Neural cell (in vitro differentiated cells): ENCODE measurements at regions not wholly inside any gene's neighbourhood (a gene's known extent, or its start where the extent isn't known, plus 50 kb on each side); places are given as distances from the start of the nearest gene placed in this dataset.

Source experiments
- H2AFZ ChIP-seq: fragments of 200-600, 300-800 bp; sonication (generic), shearing (Covaris generic); 2 replicates; pipeline ENCODE4 v1.6.0; 2014; ENCODE audit warnings: low read depth, mild to moderate bottlenecking, antibody characterized with exemption, low read length, moderate library complexity
- H3F3A ChIP-seq: fragments of 200-600 bp; shearing (Covaris generic); 2 replicates; pipeline ENCODE4 v1.6.1; 2016; ENCODE audit warnings: mild to moderate bottlenecking, moderate library complexity, mixed read lengths, antibody characterized with exemption, low read length; ENCODE audit not compliant: insufficient read depth, poor library complexity, severe bottlenecking
- H3K27ac ChIP-seq: fragments of 200-600, 300-800 bp; sonication (generic), shearing (Covaris generic); 2 replicates; pipeline ENCODE4 v1.5.1; 2014; ENCODE audit warnings: mild to moderate bottlenecking, low read length, moderate library complexity
- H3K27me3 ChIP-seq: fragments of 300-800, 200-600 bp; sonication (generic), shearing (Covaris generic); 2 replicates; pipeline ENCODE4 v1.6.0; 2014; ENCODE audit warnings: mild to moderate bottlenecking, low read depth, low read length, moderate library complexity; ENCODE audit not compliant: insufficient read depth
- H3K36me3 ChIP-seq: fragments of 300-800, 200-600 bp; sonication (generic), shearing (Covaris generic); 2 replicates; pipeline ENCODE4 v1.5.1; 2014; ENCODE audit warnings: mild to moderate bottlenecking, antibody characterized with exemption, low read length, moderate library complexity; ENCODE audit not compliant: insufficient read depth
- H3K4me2 ChIP-seq: fragments of 300-800, 200-600 bp; sonication (generic), shearing (Covaris generic); 2 replicates; pipeline ENCODE4 v1.6.0; 2014; ENCODE audit warnings: mild to moderate bottlenecking, low read length
- H3K4me3 ChIP-seq: fragments of 300-800, 200-600 bp; sonication (generic), shearing (Covaris generic); 2 replicates; pipeline ENCODE4 v1.5.1; 2014; ENCODE audit warnings: mild to moderate bottlenecking, low read length, moderate library complexity
- H3K79me2 ChIP-seq: fragments of 200-600 bp; shearing (Covaris generic); replicated peaks from 2 replicates; pipeline ENCODE4 v1.6.0; 2014; ENCODE audit warnings: mild to moderate bottlenecking, low read length, moderate library complexity; ENCODE audit not compliant: insufficient read depth
- H3K9ac ChIP-seq: fragments of 300-800, 200-600 bp; sonication (generic), shearing (Covaris generic); 2 replicates; pipeline ENCODE4 v1.6.1; 2016; ENCODE audit warnings: mild to moderate bottlenecking, low read length, mixed read lengths
- H3K9me2 ChIP-seq: fragments of 200-600 bp; shearing (Covaris generic); 2 replicates; pipeline ENCODE4 v1.6.1; 2016; ENCODE audit warnings: mild to moderate bottlenecking, low read length, mixed read lengths; ENCODE audit not compliant: insufficient read depth
- H3K9me3 ChIP-seq: fragments of 200-600, 300-800 bp; sonication (generic), shearing (Covaris generic); 2 replicates; pipeline ENCODE4 v1.6.1; 2016; ENCODE audit warnings: mild to moderate bottlenecking, mixed run types, low read length, moderate library complexity, mixed read lengths
- H4K20me1 ChIP-seq: fragments of 200-600 bp; shearing (Covaris generic); 2 replicates; pipeline ENCODE4 v1.6.1; 2016; ENCODE audit warnings: mild to moderate bottlenecking, mixed run types; ENCODE audit not compliant: insufficient read depth
- EP300 ChIP-seq: fragments of 450-650 bp; conservative IDR thresholded peaks from 2 replicates; pipeline ENCODE4 v1.6.1; 2014; ENCODE audit warnings: antibody characterized with exemption, mild to moderate bottlenecking, moderate library complexity; ENCODE audit not compliant: poor library complexity, severe bottlenecking
- EZH2 ChIP-seq: fragments of 200-600, 300-800 bp; shearing (Covaris generic), sonication (generic); IDR thresholded peaks from 2 replicates; pipeline ENCODE4 v1.6.1; 2014; ENCODE audit warnings: antibody characterized with exemption, low read length, borderline replicate concordance, mild to moderate bottlenecking; ENCODE audit not compliant: insufficient read depth, poor library complexity, severe bottlenecking
- MXI1 ChIP-seq: fragments of 450-650 bp; conservative IDR thresholded peaks from 2 replicates; pipeline ENCODE4 v1.6.1; 2014; ENCODE audit warnings: antibody characterized with exemption, mild to moderate bottlenecking; ENCODE audit not compliant: poor library complexity, severe bottlenecking
- POLR2AphosphoS5 ChIP-seq: IDR thresholded peaks from 2 replicates; pipeline ENCODE4 v1.6.1; 2012
- RAD21 ChIP-seq: fragments of 450-650 bp; conservative IDR thresholded peaks from 2 replicates; pipeline ENCODE4 v1.6.1; 2014; ENCODE audit warnings: antibody characterized with exemption, mild to moderate bottlenecking, moderate library complexity
- SMC3 ChIP-seq: fragments of 450-650 bp; conservative IDR thresholded peaks from 2 replicates; pipeline ENCODE4 v1.6.1; 2014; ENCODE audit warnings: antibody characterized with exemption, mild to moderate bottlenecking, moderate library complexity; ENCODE audit not compliant: poor library complexity
- TAF1 ChIP-seq: IDR thresholded peaks from 2 replicates; pipeline ENCODE4 v1.6.1; 2012; ENCODE audit warnings: low read depth
- TF ChIP-seq, protein P1 (sequence below): IDR thresholded peaks from 2 replicates; pipeline ENCODE4 v1.6.1; 2012; ENCODE audit warnings: borderline replicate concordance
- TF ChIP-seq, protein P2 (sequence below): fragments of 450-650 bp; IDR thresholded peaks from 2 replicates; pipeline ENCODE4 v1.5.1; 2014; ENCODE audit warnings: antibody characterized with exemption, mild to moderate bottlenecking, moderate library complexity; ENCODE audit not compliant: poor library complexity, severe bottlenecking

- no peaks in the 10 kb centered on the region for H3K27me3 ChIP-seq
- H3K27ac ChIP-seq, result no peak overlapping the region
- TF ChIP-seq, protein P1, sequence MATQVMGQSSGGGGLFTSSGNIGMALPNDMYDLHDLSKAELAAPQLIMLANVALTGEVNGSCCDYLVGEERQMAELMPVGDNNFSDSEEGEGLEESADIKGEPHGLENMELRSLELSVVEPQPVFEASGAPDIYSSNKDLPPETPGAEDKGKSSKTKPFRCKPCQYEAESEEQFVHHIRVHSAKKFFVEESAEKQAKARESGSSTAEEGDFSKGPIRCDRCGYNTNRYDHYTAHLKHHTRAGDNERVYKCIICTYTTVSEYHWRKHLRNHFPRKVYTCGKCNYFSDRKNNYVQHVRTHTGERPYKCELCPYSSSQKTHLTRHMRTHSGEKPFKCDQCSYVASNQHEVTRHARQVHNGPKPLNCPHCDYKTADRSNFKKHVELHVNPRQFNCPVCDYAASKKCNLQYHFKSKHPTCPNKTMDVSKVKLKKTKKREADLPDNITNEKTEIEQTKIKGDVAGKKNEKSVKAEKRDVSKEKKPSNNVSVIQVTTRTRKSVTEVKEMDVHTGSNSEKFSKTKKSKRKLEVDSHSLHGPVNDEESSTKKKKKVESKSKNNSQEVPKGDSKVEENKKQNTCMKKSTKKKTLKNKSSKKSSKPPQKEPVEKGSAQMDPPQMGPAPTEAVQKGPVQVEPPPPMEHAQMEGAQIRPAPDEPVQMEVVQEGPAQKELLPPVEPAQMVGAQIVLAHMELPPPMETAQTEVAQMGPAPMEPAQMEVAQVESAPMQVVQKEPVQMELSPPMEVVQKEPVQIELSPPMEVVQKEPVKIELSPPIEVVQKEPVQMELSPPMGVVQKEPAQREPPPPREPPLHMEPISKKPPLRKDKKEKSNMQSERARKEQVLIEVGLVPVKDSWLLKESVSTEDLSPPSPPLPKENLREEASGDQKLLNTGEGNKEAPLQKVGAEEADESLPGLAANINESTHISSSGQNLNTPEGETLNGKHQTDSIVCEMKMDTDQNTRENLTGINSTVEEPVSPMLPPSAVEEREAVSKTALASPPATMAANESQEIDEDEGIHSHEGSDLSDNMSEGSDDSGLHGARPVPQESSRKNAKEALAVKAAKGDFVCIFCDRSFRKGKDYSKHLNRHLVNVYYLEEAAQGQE, result no peak
- no peak for TF ChIP-seq POLR2AphosphoS5
- no peak for TF ChIP-seq EZH2
- TF ChIP-seq, protein P2, sequence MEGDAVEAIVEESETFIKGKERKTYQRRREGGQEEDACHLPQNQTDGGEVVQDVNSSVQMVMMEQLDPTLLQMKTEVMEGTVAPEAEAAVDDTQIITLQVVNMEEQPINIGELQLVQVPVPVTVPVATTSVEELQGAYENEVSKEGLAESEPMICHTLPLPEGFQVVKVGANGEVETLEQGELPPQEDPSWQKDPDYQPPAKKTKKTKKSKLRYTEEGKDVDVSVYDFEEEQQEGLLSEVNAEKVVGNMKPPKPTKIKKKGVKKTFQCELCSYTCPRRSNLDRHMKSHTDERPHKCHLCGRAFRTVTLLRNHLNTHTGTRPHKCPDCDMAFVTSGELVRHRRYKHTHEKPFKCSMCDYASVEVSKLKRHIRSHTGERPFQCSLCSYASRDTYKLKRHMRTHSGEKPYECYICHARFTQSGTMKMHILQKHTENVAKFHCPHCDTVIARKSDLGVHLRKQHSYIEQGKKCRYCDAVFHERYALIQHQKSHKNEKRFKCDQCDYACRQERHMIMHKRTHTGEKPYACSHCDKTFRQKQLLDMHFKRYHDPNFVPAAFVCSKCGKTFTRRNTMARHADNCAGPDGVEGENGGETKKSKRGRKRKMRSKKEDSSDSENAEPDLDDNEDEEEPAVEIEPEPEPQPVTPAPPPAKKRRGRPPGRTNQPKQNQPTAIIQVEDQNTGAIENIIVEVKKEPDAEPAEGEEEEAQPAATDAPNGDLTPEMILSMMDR, result no peak
- no peak for TF ChIP-seq TAF1
- H3F3A ChIP-seq, result no peaks in the 10 kb centered on the region
- no peak overlapping the region for H3K9ac ChIP-seq
- H4K20me1 ChIP-seq, result no peaks in the 10 kb centered on the region
- H3K4me2 ChIP-seq, result no peak overlapping the region
- no peaks in the 10 kb centered on the region for H3K36me3 ChIP-seq
- H3K9me2 ChIP-seq, result no peaks in the 10 kb centered on the region
- H3K4me3 ChIP-seq, result no peak overlapping the region
- H2AFZ ChIP-seq, result no peak overlapping the region
- no peaks in the 10 kb centered on the region for H3K79me2 ChIP-seq
- H3K9me3 ChIP-seq, result no peaks in the 10 kb centered on the region
Observed at GRCh38 chr4:175414602-175415001, 397.5 kb downstream of the GPM6A start.

DNA sequence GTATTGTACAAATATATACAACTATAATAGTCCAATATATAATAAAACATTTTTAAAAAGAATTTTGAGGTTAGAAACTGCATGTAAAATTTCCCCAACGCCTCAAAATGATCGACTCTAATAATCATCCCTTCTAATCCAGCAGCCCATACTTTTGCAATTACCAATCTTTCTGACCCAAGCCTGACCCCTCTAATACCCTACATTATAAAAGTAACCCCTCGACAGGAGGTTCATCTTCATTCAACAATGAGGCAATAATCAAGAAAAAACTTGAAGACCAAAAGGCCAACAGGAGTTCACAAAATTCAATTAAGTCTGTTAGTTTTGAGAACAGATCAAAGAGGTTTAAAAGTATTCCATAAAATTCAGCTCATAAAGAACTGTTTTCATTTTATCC, 393.5 kb downstream of the GPM6A start:
- H3K27me3 ChIP-seq, result no peaks in the 10 kb centered on the region
- no peak overlapping the region for H3K4me3 ChIP-seq
- H3K79me2 ChIP-seq, result no peaks in the 10 kb centered on the region
- no peak overlapping the region for H3K4me2 ChIP-seq
- no peaks in the 10 kb centered on the region for H4K20me1 ChIP-seq
- H2AFZ ChIP-seq, result no peak overlapping the region
- H3F3A ChIP-seq, result no peaks in the 10 kb centered on the region
- TF ChIP-seq EZH2 (no peak), POLR2AphosphoS5 (no peak), MXI1 (no peak), RAD21 (no peak), TAF1 (no peak), SMC3 (no peak), EP300 (no peak)
- TF ChIP-seq, protein P1, result no peak
- TF ChIP-seq, protein P2, result no peak
- H3K9me2 ChIP-seq, result no peaks in the 10 kb centered on the region
- H3K27ac ChIP-seq, result no peak overlapping the region
- no peak overlapping the region for H3K9ac ChIP-seq
- no peaks in the 10 kb centered on the region for H3K36me3 ChIP-seq
- no peaks in the 10 kb centered on the region for H3K9me3 ChIP-seq
